Progenitor cell of endocrine pancreas (in vitro differentiated cells): ENCODE measurements at regions not wholly inside any gene's neighbourhood (a gene's known extent, or its start where the extent isn't known, plus 50 kb on each side); places are given as distances from the start of the nearest gene placed in this dataset.

Source experiments
- DNase-seq: peaks from one replicate; pipeline ENCODE4 v3.0.0; 2021; ENCODE audit warnings: low spot score; ENCODE audit not compliant: unreplicated experiment
- H3K27ac Mint-ChIP-seq: 2 replicates; pipeline ENCODE4 v1.8.0; 2021; ENCODE audit warnings: mild to moderate bottlenecking, moderate library complexity, mixed read lengths
- H3K27me3 Mint-ChIP-seq: 2 replicates; pipeline ENCODE4 v1.8.0; 2021; ENCODE audit warnings: mixed read lengths
- H3K36me3 Mint-ChIP-seq: 2 replicates; pipeline ENCODE4 v1.8.0; 2022; ENCODE audit warnings: mixed read lengths; ENCODE audit not compliant: insufficient read depth
- H3K4me1 Mint-ChIP-seq: 2 replicates; pipeline ENCODE4 v1.8.0; 2021; ENCODE audit warnings: low read depth, mixed read lengths
- H3K4me3 Mint-ChIP-seq: 2 replicates; pipeline ENCODE4 v1.8.0; 2021; ENCODE audit warnings: low read depth, mild to moderate bottlenecking, moderate library complexity, mixed read lengths
- H3K9me3 Mint-ChIP-seq: 2 replicates; pipeline ENCODE4 v1.8.0; 2021; ENCODE audit warnings: low read depth, mixed read lengths
- CTCF ChIP-seq: fragments of 200-600 bp; sonication (generic); IDR thresholded peaks from one replicate; pipeline ENCODE4 v1.5.0; 2021; ENCODE audit warnings: antibody characterized with exemption, mild to moderate bottlenecking; ENCODE audit not compliant: unreplicated experiment

GRCh38 chr4:31530555-31530954 lies 810.4 kb downstream of the PCDH7 start:
- H3K27me3 Mint-ChIP-seq = no peaks in the 10 kb centered on the region
- no peaks in the 10 kb centered on the region for H3K9me3 Mint-ChIP-seq
- no peaks in the 10 kb centered on the region for H3K4me1 Mint-ChIP-seq
- DNase-seq = no peak
- no peaks in the 10 kb centered on the region for H3K36me3 Mint-ChIP-seq
- no peak overlapping the region for H3K4me3 Mint-ChIP-seq
- TF ChIP-seq CTCF = no peak
- no peak overlapping the region for H3K27ac Mint-ChIP-seq

GRCh38 chr4:31538877-31539276 lies 818.7 kb downstream of the PCDH7 start:
- no peak for DNase-seq
- no peaks in the 10 kb centered on the region for H3K36me3 Mint-ChIP-seq

GRCh38 chr4:31539284-31540069 lies 819.3 kb downstream of the PCDH7 start:
- no peaks in the 10 kb centered on the region for H3K27me3 Mint-ChIP-seq
- H3K27ac Mint-ChIP-seq = no peak overlapping the region
- H3K36me3 Mint-ChIP-seq = no peaks in the 10 kb centered on the region
- H3K9me3 Mint-ChIP-seq = no peaks in the 10 kb centered on the region
- no peak for TF ChIP-seq CTCF
- no peak overlapping the region for H3K4me3 Mint-ChIP-seq
- DNase-seq = no peak
- no peaks in the 10 kb centered on the region for H3K4me1 Mint-ChIP-seq

More at GRCh38 chr4:31538877-31539276, 818.7 kb downstream of the PCDH7 start:
- Mint-ChIP-seq H3K4me1 (no peaks in the 10 kb centered on the region), H3K9me3 (no peaks in the 10 kb centered on the region), H3K27ac (no peak overlapping the region), H3K4me3 (no peak overlapping the region), H3K27me3 (no peaks in the 10 kb centered on the region)
- TF ChIP-seq CTCF = no peak

GRCh38 chr4:31545330-31545729 lies 825.2 kb downstream of the PCDH7 start:
- TF ChIP-seq CTCF = no peak

GRCh38 chr4:31545755-31546154 lies 825.6 kb downstream of the PCDH7 start:
- TF ChIP-seq CTCF = no peak
- Mint-ChIP-seq H3K4me3 (no peak overlapping the region), H3K36me3 (no peaks in the 10 kb centered on the region), H3K27me3 (no peaks in the 10 kb centered on the region), H3K4me1 (no peaks in the 10 kb centered on the region), H3K9me3 (no peaks in the 10 kb centered on the region), H3K27ac (no peak overlapping the region)
- DNase-seq = no peak

More at GRCh38 chr4:31545330-31545729, 825.2 kb downstream of the PCDH7 start:
- H3K27ac Mint-ChIP-seq = no peak overlapping the region
- no peaks in the 10 kb centered on the region for H3K36me3 Mint-ChIP-seq
- DNase-seq = no peak
- H3K4me1 Mint-ChIP-seq = no peaks in the 10 kb centered on the region
- no peak overlapping the region for H3K4me3 Mint-ChIP-seq
- H3K27me3 Mint-ChIP-seq = no peaks in the 10 kb centered on the region
- no peaks in the 10 kb centered on the region for H3K9me3 Mint-ChIP-seq
